ENCODE measurements at regions not wholly inside any gene's neighbourhood (a gene's known extent, or its start where the extent isn't known, plus 50 kb on each side); places are given as distances from the start of the nearest gene placed in this dataset.
A peak's percentile ranks its signal among the peaks of the same experiment; 100 is the strongest.

GRCh38 chr12:75894965-75895754, 136.4 kb downstream of the PHLDA1 start:
- Mint-ChIP-seq H3K9me3 (no peaks in the 10 kb centered on the region), H3K27ac (no peak overlapping the region), H3K36me3 (ENCODE audit: low read depth) (no peaks in the 10 kb centered on the region), H3K27me3 (peaks cover 54% of the 10 kb centered on the region), H3K4me3 (no peak overlapping the region), H3K4me1 (ENCODE audit: low read depth) (no peaks in the 10 kb centered on the region)

- H3K9me3 Mint-ChIP-seq, result no peaks in the 10 kb centered on the region
Observed at GRCh38 chr12:75893765-75894164, 137.8 kb downstream of the PHLDA1 start.

GRCh38 chr12:75892731-75893408, 138.7 kb downstream of the PHLDA1 start:
- H3K9me3 Mint-ChIP-seq, result no peaks in the 10 kb centered on the region
- H3K27ac Mint-ChIP-seq, result no peak overlapping the region
- H3K36me3 Mint-ChIP-seq (ENCODE audit: low read depth), result no peaks in the 10 kb centered on the region
- peaks cover 56% of the 10 kb centered on the region for H3K27me3 Mint-ChIP-seq
- H3K4me1 Mint-ChIP-seq (ENCODE audit: low read depth), result peaks cover 8% of the 10 kb centered on the region
- H3K4me3 Mint-ChIP-seq, result no peak overlapping the region

More at GRCh38 chr12:75893765-75894164, 137.8 kb downstream of the PHLDA1 start:
- Mint-ChIP-seq H3K4me3 (no peak overlapping the region), H3K27ac (no peak overlapping the region), H3K27me3 (peaks cover 57% of the 10 kb centered on the region), H3K36me3 (ENCODE audit: low read depth) (no peaks in the 10 kb centered on the region), H3K4me1 (ENCODE audit: low read depth) (no peaks in the 10 kb centered on the region)

GRCh38 chr12:75891072-75891471, 140.5 kb downstream of the PHLDA1 start:
- Mint-ChIP-seq H3K4me3 (no peak overlapping the region), H3K9me3 (no peaks in the 10 kb centered on the region), H3K4me1 (ENCODE audit: low read depth) (peaks cover 12% of the 10 kb centered on the region), H3K27ac (peak overlapping the region; percentile 13), H3K36me3 (ENCODE audit: low read depth) (no peaks in the 10 kb centered on the region), H3K27me3 (peaks cover 53% of the 10 kb centered on the region)

GRCh38 chr12:75890660-75891059, 140.9 kb downstream of the PHLDA1 start:
- Mint-ChIP-seq H3K27ac (no peak overlapping the region), H3K27me3 (peaks cover 49% of the 10 kb centered on the region), H3K9me3 (no peaks in the 10 kb centered on the region), H3K4me1 (ENCODE audit: low read depth) (peaks cover 12% of the 10 kb centered on the region), H3K4me3 (no peak overlapping the region), H3K36me3 (ENCODE audit: low read depth) (no peaks in the 10 kb centered on the region)

- Mint-ChIP-seq H3K9me3 (no peaks in the 10 kb centered on the region), H3K27ac (no peak overlapping the region), H3K36me3 (ENCODE audit: low read depth) (no peaks in the 10 kb centered on the region), H3K4me3 (no peak overlapping the region), H3K4me1 (ENCODE audit: low read depth) (peaks cover 12% of the 10 kb centered on the region), H3K27me3 (peaks cover 44% of the 10 kb centered on the region)
Observed at GRCh38 chr12:75890141-75890540, 141.4 kb downstream of the PHLDA1 start.

- Mint-ChIP-seq H3K4me1 (ENCODE audit: low read depth) (peaks cover 14% of the 10 kb centered on the region), H3K36me3 (ENCODE audit: low read depth) (no peaks in the 10 kb centered on the region), H3K9me3 (no peaks in the 10 kb centered on the region), H3K27me3 (peaks cover 52% of the 10 kb centered on the region), H3K27ac (no peak overlapping the region), H3K4me3 (no peak overlapping the region)
Observed at GRCh38 chr12:75888874-75889613, 142.5 kb downstream of the PHLDA1 start.

- Mint-ChIP-seq H3K9me3 (no peaks in the 10 kb centered on the region), H3K4me3 (no peak overlapping the region), H3K4me1 (ENCODE audit: low read depth) (peaks cover 21% of the 10 kb centered on the region), H3K27ac (no peak overlapping the region), H3K36me3 (ENCODE audit: low read depth) (no peaks in the 10 kb centered on the region), H3K27me3 (peaks cover 56% of the 10 kb centered on the region)
Observed at GRCh38 chr12:75888399-75888798, 143.2 kb downstream of the PHLDA1 start.

- Mint-ChIP-seq H3K9me3 (no peaks in the 10 kb centered on the region), H3K27ac (no peak overlapping the region), H3K36me3 (ENCODE audit: low read depth) (no peaks in the 10 kb centered on the region), H3K4me1 (ENCODE audit: low read depth) (peaks cover 22% of the 10 kb centered on the region), H3K4me3 (no peak overlapping the region), H3K27me3 (peaks cover 55% of the 10 kb centered on the region)
Observed at GRCh38 chr12:75887979-75888378, 143.6 kb downstream of the PHLDA1 start.

GRCh38 chr12:75884465-75884985, 147.1 kb downstream of the PHLDA1 start:
- H3K4me1 Mint-ChIP-seq (ENCODE audit: low read depth), result peaks cover 22% of the 10 kb centered on the region
- H3K4me3 Mint-ChIP-seq, result no peak overlapping the region
- H3K36me3 Mint-ChIP-seq (ENCODE audit: low read depth), result no peaks in the 10 kb centered on the region
- no peak overlapping the region for H3K27ac Mint-ChIP-seq
- H3K27me3 Mint-ChIP-seq, result peaks cover 64% of the 10 kb centered on the region
- H3K9me3 Mint-ChIP-seq, result no peaks in the 10 kb centered on the region

- H3K27ac Mint-ChIP-seq, result no peak overlapping the region
- no peak overlapping the region for H3K4me3 Mint-ChIP-seq
- peaks cover 62% of the 10 kb centered on the region for H3K27me3 Mint-ChIP-seq
- no peaks in the 10 kb centered on the region for H3K36me3 Mint-ChIP-seq (ENCODE audit: low read depth)
- H3K4me1 Mint-ChIP-seq (ENCODE audit: low read depth), result peaks cover 22% of the 10 kb centered on the region
- H3K9me3 Mint-ChIP-seq, result no peaks in the 10 kb centered on the region
Observed at GRCh38 chr12:75883241-75883640, 148.3 kb downstream of the PHLDA1 start.

GRCh38 chr12:75882421-75882820, 149.2 kb downstream of the PHLDA1 start:
- no peak overlapping the region for H3K27ac Mint-ChIP-seq
- no peak overlapping the region for H3K4me3 Mint-ChIP-seq
- H3K36me3 Mint-ChIP-seq (ENCODE audit: low read depth), result no peaks in the 10 kb centered on the region
- no peaks in the 10 kb centered on the region for H3K9me3 Mint-ChIP-seq
- H3K27me3 Mint-ChIP-seq, result peaks cover 66% of the 10 kb centered on the region
- peaks cover 22% of the 10 kb centered on the region for H3K4me1 Mint-ChIP-seq (ENCODE audit: low read depth)

- H3K9me3 Mint-ChIP-seq, result no peaks in the 10 kb centered on the region
- peaks cover 65% of the 10 kb centered on the region for H3K27me3 Mint-ChIP-seq
- peaks cover 27% of the 10 kb centered on the region for H3K4me1 Mint-ChIP-seq (ENCODE audit: low read depth)
- no peaks in the 10 kb centered on the region for H3K36me3 Mint-ChIP-seq (ENCODE audit: low read depth)
- H3K4me3 Mint-ChIP-seq, result no peak overlapping the region
- no peak overlapping the region for H3K27ac Mint-ChIP-seq
Observed at GRCh38 chr12:75881920-75882319, 149.7 kb downstream of the PHLDA1 start.

- Mint-ChIP-seq H3K27me3 (peaks cover 54% of the 10 kb centered on the region), H3K4me1 (ENCODE audit: low read depth) (peaks cover 36% of the 10 kb centered on the region), H3K4me3 (peak overlapping the region; percentile 40), H3K36me3 (ENCODE audit: low read depth) (no peaks in the 10 kb centered on the region), H3K27ac (peak overlapping the region; percentile 42), H3K9me3 (peaks cover 6% of the 10 kb centered on the region)
Observed at GRCh38 chr12:75877763-75878621, 153.6 kb downstream of the PHLDA1 start.

Measured in stimulated activated naive CD8-positive, alpha-beta T cell treated with anti-CD3 and anti-CD28 coated beads, Interleukin-15, Interleukin-2, amounts not matched to agents 100 ng/mL and 50 ng/mL, for 24 hours (primary cell).